ENCODE measurements at regions not wholly inside any gene's neighbourhood (a gene's known extent, or its start where the extent isn't known, plus 50 kb on each side); places are given as distances from the start of the nearest gene placed in this dataset.

GRCh38 chr4:81606801-81607501, 135.2 kb upstream of the RASGEF1B start:
- Histone ChIP-seq H3K56ac (replicated peaks; ENCODE audit: insufficient read length, low read depth, low read length) (no peak overlapping the region), H4K20me1 (replicated peaks in 1 of 2; ENCODE audit: control insufficient read depth in 1 of 2, insufficient read depth in 2 of 2, low read length in 2 of 2) (no peaks in the 10 kb centered on the region), H3K18ac (ENCODE audit: extremely low read depth, low read length) (no peak overlapping the region; the same call in 1 of the 2 replicates), H3K4me3 (ENCODE audit: extremely low read depth in 1 of 4, insufficient read depth in 2 of 4, low read depth in 3 of 4, low read length in 4 of 4) (no peak overlapping the region), H2BK15ac (ENCODE audit: low read length) (peak overlapping the region; percentile 74; the same call in 1 of the 2 replicates), H4K5ac (ENCODE audit: insufficient read length, low read depth, low read length) (no peak overlapping the region), H3K23ac (ENCODE audit: insufficient read length) (no peak overlapping the region), H3K23me2 (ENCODE audit: low read depth, low read length) (no peaks in the 10 kb centered on the region), H3K4me2 (ENCODE audit: insufficient read depth in 1 of 2, low read depth in 2 of 2, low read length in 2 of 2) (no peak overlapping the region), H4K91ac (replicated peaks; ENCODE audit: insufficient read length, low read length) (no peak overlapping the region), H3K36me3 (ENCODE audit: control insufficient read depth in 2 of 4, insufficient read depth in 4 of 4, low read length in 3 of 4) (no peaks in the 10 kb centered on the region; a peak in 1 of 8 replicates), H2BK20ac (ENCODE audit: low read length) (no peak overlapping the region), H2AK5ac (ENCODE audit: low read depth, low read length) (no peak overlapping the region), H4K8ac (ENCODE audit: extremely low read depth, insufficient read depth, low read length) (no peak overlapping the region), H3K79me1 (ENCODE audit: low read depth, low read length) (no peaks in the 10 kb centered on the region), H3K79me2 (ENCODE audit: control insufficient read depth in 1 of 2, insufficient read depth in 2 of 2, low read length in 2 of 2) (no peaks in the 10 kb centered on the region), H3K27ac (ENCODE audit: low read depth, low read length) (no peak overlapping the region), H2BK120ac (replicated peaks; ENCODE audit: low read depth, low read length) (no peak overlapping the region), H2BK12ac (ENCODE audit: low read depth, low read length) (no peak overlapping the region), H3K9me3 (ENCODE audit: insufficient read depth in 2 of 2, low read depth in 1 of 2, low read length in 1 of 2) (no peaks in the 10 kb centered on the region), H3K4ac (replicated peaks; ENCODE audit: insufficient read length, low read depth, low read length) (no peak overlapping the region), H2BK5ac (ENCODE audit: low read depth, low read length) (no peak overlapping the region), H3K4me1 (replicated peaks in 1 of 4; ENCODE audit: control insufficient read depth in 3 of 4, insufficient read depth in 4 of 4, low read length in 3 of 4) (peaks cover 0 to 3% (median 0%) of the 10 kb centered on the region in 4 experiments; a peak in 1 of 7 replicates), H3K14ac (ENCODE audit: insufficient read length) (no peak overlapping the region), H2AFZ (ENCODE audit: low read length) (peak overlapping the region; percentile 59; the same call in 1 of the 2 replicates), H3K27me3 (replicated peaks in 1 of 4; ENCODE audit: control insufficient read depth in 3 of 4, extremely low read depth in 1 of 4, insufficient read depth in 3 of 4, low read length in 3 of 4) (no peaks in the 10 kb centered on the region), H3K9ac (replicated peaks in 1 of 4; ENCODE audit: extremely low read depth in 1 of 4, low read depth in 3 of 4, low read length in 3 of 4) (no peak overlapping the region)
- FAIRE-seq: no peak
- DNase-seq (ENCODE audit: low read depth in 1 of 2, low spot score in 2 of 2): no peak
- ChIA-PET CTCF (ENCODE audit: partially characterized antibody) (interaction anchor here (0.6 to 1.4 kb wide), 2 partner anchors 15 to 21 kb away, joined by 3 to 4 read pairs; no protein-coding TSS in a partner anchor), POLR2A (ENCODE audit: partially characterized antibody) (no interaction called here)
- WGBS, 2 experiments (ENCODE audit: extremely low coverage in 1 of 2, insufficient coverage in 1 of 2, insufficient read length in 1 of 2, insufficient replicate concordance in 2 of 2, low coverage in 1 of 2, low lambda C conversion rate in 2 of 2, missing lambda C conversion rate in 1 of 2): 84% methylated on average over 4 of the region's 4 CpGs; no CpG with 5 or more reads in 1 of the 2 experiments
- TF ChIP-seq TAF7 (optimal IDR thresholded peaks at IDR 0.05; ENCODE audit: borderline replicate concordance, low read depth, low read length) (no peak), RXRA (IDR thresholded peaks at IDR 0.05; ENCODE audit: insufficient read depth, low read depth, low read length) (no peak), TEAD4 (IDR thresholded peaks at IDR 0.05; ENCODE audit: low read depth, low read length) (no peak), SP4 (IDR thresholded peaks at IDR 0.05; ENCODE audit: low read length) (no peak), NRF1 (IDR thresholded peaks at IDR 0.05; ENCODE audit: low read depth, low read length) (no peak), CBX5 (IDR thresholded peaks at IDR 0.05; ENCODE audit: low read depth, low read length) (no peak), KDM5A (IDR thresholded peaks at IDR 0.05; ENCODE audit: low read length) (no peak), TCF12 (IDR thresholded peaks at IDR 0.05; ENCODE audit: low read depth, low read length) (no peak), BRCA1 (IDR thresholded peaks at IDR 0.05; ENCODE audit: low read depth, low read length) (no peak), POU5F1 (IDR thresholded peaks at IDR 0.05; ENCODE audit: low read depth, low read length) (no peak), CHD2 (IDR thresholded peaks at IDR 0.05; ENCODE audit: low read length) (no peak), JUND (IDR thresholded peaks at IDR 0.05; ENCODE audit: low read length) (no peak), BCL11A (IDR thresholded peaks at IDR 0.05; ENCODE audit: low read depth in 2 of 2, low read length in 2 of 2) (no peak), KDM1A (IDR thresholded peaks at IDR 0.05; ENCODE audit: borderline replicate concordance, low read length) (no peak), ASH2L (IDR thresholded peaks at IDR 0.05; ENCODE audit: low read length) (no peak)

Data from H1 (cell line).